ENCODE measurements at regions not wholly inside any gene's neighbourhood (a gene's known extent, or its start where the extent isn't known, plus 50 kb on each side); places are given as distances from the start of the nearest gene placed in this dataset.

- DNase-seq = no peak
Observed at GRCh38 chr9:89724659-89725058, 119.8 kb downstream of the GADD45G start.

GRCh38 chr9:89725271-89725670, 120.5 kb downstream of the GADD45G start:
- no peak for DNase-seq

- DNase-seq = no peak
Observed at GRCh38 chr9:89729954-89730530, 125.2 kb downstream of the GADD45G start.

GRCh38 chr9:89730715-89731114, 125.9 kb downstream of the GADD45G start:
- DNase-seq = no peak

- no peak for DNase-seq
Observed at GRCh38 chr9:89731262-89732182, 126.7 kb downstream of the GADD45G start.

GRCh38 chr9:89732295-89732938, 127.6 kb downstream of the GADD45G start:
- DNase-seq = no peak

GRCh38 chr9:89732939-89733324, 128.1 kb downstream of the GADD45G start:
- no peak for DNase-seq

GRCh38 chr9:89734600-89735041, 129.8 kb downstream of the GADD45G start:
- no peak for DNase-seq

- DNase-seq = no peak
Observed at GRCh38 chr9:89738137-89738932, 133.5 kb downstream of the GADD45G start.

- no peak for DNase-seq
Observed at GRCh38 chr9:89739511-89739910, 134.7 kb downstream of the GADD45G start.

GRCh38 chr9:89739916-89740315, 135.1 kb downstream of the GADD45G start:
- DNase-seq = no peak

- DNase-seq = peak; percentile 73
Observed at GRCh38 chr9:89740722-89741121, 135.9 kb downstream of the GADD45G start.

GRCh38 chr9:89742660-89743059, 137.8 kb downstream of the GADD45G start:
- DNase-seq = no peak

GRCh38 chr9:89743216-89743572, 138.4 kb downstream of the GADD45G start:
- DNase-seq = peak; percentile 68

- DNase-seq = peak; percentile 73
Observed at GRCh38 chr9:89743573-89744254, 138.9 kb downstream of the GADD45G start.

GRCh38 chr9:89744255-89744648, 139.4 kb downstream of the GADD45G start:
- no peak for DNase-seq

- no peak for DNase-seq
Observed at GRCh38 chr9:89744730-89745129, 139.9 kb downstream of the GADD45G start.

- DNase-seq = no peak
Observed at GRCh38 chr9:89745601-89746376, 141.0 kb downstream of the GADD45G start.

GRCh38 chr9:89746385-89747116, 141.7 kb downstream of the GADD45G start:
- DNase-seq = no peak

GRCh38 chr9:89747596-89747995, 142.8 kb downstream of the GADD45G start:
- DNase-seq = no peak

Data from activated effector memory CD4-positive, alpha-beta T cell treated with anti-CD3 and anti-CD28 coated beads, Interleukin-2, amount 50 U/mL, for 16 hours (primary cell).